Thyroid gland (tissue), 4 donors: ENCODE measurements at regions not wholly inside any gene's neighbourhood (a gene's known extent, or its start where the extent isn't known, plus 50 kb on each side); places are given as distances from the start of the nearest gene placed in this dataset.
"Not testable (repeated sequence)": the region's sequence is repeated elsewhere in the genome, so short reads cannot be mapped to it uniquely, and the experiment has no call there.

Source experiments
- CTCF ChIP-seq, 6 experiments: fragments of 200-600 bp in 3 of 6; fragments of 450-650 bp in 3 of 6; sonication (generic) in 3 of 6; IDR thresholded peaks; one replicate each; pipeline ENCODE4 v1.5.1; 2016 to 2019; ENCODE audit warnings: antibody characterized with exemption in 6 of 6, mild to moderate bottlenecking in 2 of 6, inconsistent platforms in 1 of 6, moderate library complexity in 1 of 6
- POLR2A ChIP-seq, 2 donors: fragments of 450-650 bp; IDR thresholded peaks; one replicate each; pipeline ENCODE4 v1.6.1; 2017; ENCODE audit warnings: antibody characterized with exemption in 2 of 2, mild to moderate bottlenecking in 2 of 2, moderate library complexity in 1 of 2

GRCh38 chr10:33007731-33008381 lies 49.8 kb upstream of the ITGB1 start:
- not testable (repeated sequence) for TF ChIP-seq CTCF, POLR2A (IDR thresholded peaks at IDR 0.05)
